Dendritic cell treated with granulocyte-macrophage colony-stimulating factor and Interleukin-4, amounts not matched to agents 40 ng/mL and 50 ng/mL, for 4 days (primary cell): ENCODE measurements at regions not wholly inside any gene's neighbourhood (a gene's known extent, or its start where the extent isn't known, plus 50 kb on each side); places are given as distances from the start of the nearest gene placed in this dataset.
"Not testable (repeated sequence)": the region's sequence is repeated elsewhere in the genome, so short reads cannot be mapped to it uniquely, and the experiment has no call there.

ENCODE experiments used
- H3K27ac Mint-ChIP-seq: one replicate; pipeline ENCODE4 v1.8.0; 2022; ENCODE audit warnings: mild to moderate bottlenecking, mixed read lengths
- H3K27me3 Mint-ChIP-seq: one replicate; pipeline ENCODE4 v1.8.0; 2022; ENCODE audit warnings: mild to moderate bottlenecking, mixed read lengths
- H3K36me3 Mint-ChIP-seq: one replicate; pipeline ENCODE4 v1.8.0; 2022; ENCODE audit warnings: low read depth, mixed read lengths
- H3K4me1 Mint-ChIP-seq: one replicate; pipeline ENCODE4 v1.8.0; 2022; ENCODE audit warnings: low read depth, mixed read lengths
- H3K4me3 Mint-ChIP-seq: one replicate; pipeline ENCODE4 v1.8.0; 2022; ENCODE audit warnings: mild to moderate bottlenecking, moderate library complexity, mixed read lengths
- H3K9me3 Mint-ChIP-seq: one replicate; pipeline ENCODE4 v1.8.0; 2022; ENCODE audit warnings: mixed read lengths
- intact Hi-C: fragments of 100-400 bp; cut with micrococcal nuclease; formaldehyde crosslinking; loops from one replicate; pipeline ENCODE4 v1.15.0; 2022

GRCh38 chr3:101128001-101128400 is 134.8 kb upstream of the ABI3BP start:
- Mint-ChIP-seq H3K36me3 (no peaks in the 10 kb centered on the region), H3K4me3 (no peak overlapping the region), H3K9me3 (peaks cover 20% of the 10 kb centered on the region), H3K27me3 (no peaks in the 10 kb centered on the region), H3K27ac (no peak overlapping the region), H3K4me1 (no peaks in the 10 kb centered on the region)
- intact Hi-C loops = no loop called here

- intact Hi-C loops = no loop called here
- no peak overlapping the region for H3K27ac Mint-ChIP-seq
- no peaks in the 10 kb centered on the region for H3K9me3 Mint-ChIP-seq
- no peaks in the 10 kb centered on the region for H3K4me1 Mint-ChIP-seq
- no peaks in the 10 kb centered on the region for H3K27me3 Mint-ChIP-seq
- no peaks in the 10 kb centered on the region for H3K36me3 Mint-ChIP-seq
- no peak overlapping the region for H3K4me3 Mint-ChIP-seq
These were observed 130.9 kb upstream of the ABI3BP start for GRCh38 chr3:101124125-101124524.

- no peaks in the 10 kb centered on the region for H3K36me3 Mint-ChIP-seq
- intact Hi-C loops = no loop called here
- no peaks in the 10 kb centered on the region for H3K27me3 Mint-ChIP-seq
- H3K9me3 Mint-ChIP-seq = no peaks in the 10 kb centered on the region
- no peaks in the 10 kb centered on the region for H3K4me1 Mint-ChIP-seq
- no peak overlapping the region for H3K4me3 Mint-ChIP-seq
- no peak overlapping the region for H3K27ac Mint-ChIP-seq
These were observed 129.9 kb upstream of the ABI3BP start for GRCh38 chr3:101123081-101123480.

GRCh38 chr3:101122681-101123080 is 129.5 kb upstream of the ABI3BP start:
- Mint-ChIP-seq H3K27ac (no peak overlapping the region), H3K4me3 (no peak overlapping the region), H3K9me3 (no peaks in the 10 kb centered on the region), H3K36me3 (no peaks in the 10 kb centered on the region), H3K4me1 (no peaks in the 10 kb centered on the region), H3K27me3 (no peaks in the 10 kb centered on the region)
- intact Hi-C loops = no loop called here

- intact Hi-C loops = no loop called here
- Mint-ChIP-seq H3K9me3 (no peaks in the 10 kb centered on the region), H3K36me3 (no peaks in the 10 kb centered on the region), H3K27me3 (no peaks in the 10 kb centered on the region), H3K27ac (no peak overlapping the region), H3K4me3 (no peak overlapping the region), H3K4me1 (no peaks in the 10 kb centered on the region)
These were observed 126.8 kb upstream of the ABI3BP start for GRCh38 chr3:101120039-101120438.

GRCh38 chr3:101119535-101119934 is 126.3 kb upstream of the ABI3BP start:
- H3K4me3 Mint-ChIP-seq = no peak overlapping the region
- no peaks in the 10 kb centered on the region for H3K4me1 Mint-ChIP-seq
- intact Hi-C loops = no loop called here
- H3K36me3 Mint-ChIP-seq = no peaks in the 10 kb centered on the region
- no peak overlapping the region for H3K27ac Mint-ChIP-seq
- no peaks in the 10 kb centered on the region for H3K27me3 Mint-ChIP-seq
- no peaks in the 10 kb centered on the region for H3K9me3 Mint-ChIP-seq

- H3K9me3 Mint-ChIP-seq = no peaks in the 10 kb centered on the region
- no peaks in the 10 kb centered on the region for H3K36me3 Mint-ChIP-seq
- no peak overlapping the region for H3K27ac Mint-ChIP-seq
- intact Hi-C loops = no loop called here
- no peaks in the 10 kb centered on the region for H3K4me1 Mint-ChIP-seq
- H3K27me3 Mint-ChIP-seq = no peaks in the 10 kb centered on the region
- no peak overlapping the region for H3K4me3 Mint-ChIP-seq
These were observed 124.8 kb upstream of the ABI3BP start for GRCh38 chr3:101117980-101118379.

- Mint-ChIP-seq H3K36me3 (no peaks in the 10 kb centered on the region), H3K9me3 (no peaks in the 10 kb centered on the region), H3K4me3 (no peak overlapping the region), H3K4me1 (no peaks in the 10 kb centered on the region), H3K27me3 (no peaks in the 10 kb centered on the region), H3K27ac (no peak overlapping the region)
- intact Hi-C loops = no loop called here
These were observed 124.2 kb upstream of the ABI3BP start for GRCh38 chr3:101117465-101117864.

GRCh38 chr3:101110295-101110694 is 117.1 kb upstream of the ABI3BP start:
- intact Hi-C loops, H3K4me1 Mint-ChIP-seq, H3K4me3 Mint-ChIP-seq, H3K27me3 Mint-ChIP-seq, H3K27ac Mint-ChIP-seq, H3K36me3 Mint-ChIP-seq: not testable (repeated sequence)
- H3K9me3 Mint-ChIP-seq = peaks cover 39% of the 10 kb centered on the region

- Mint-ChIP-seq H3K27ac (no peak overlapping the region), H3K9me3 (peaks cover 12% of the 10 kb centered on the region), H3K27me3 (no peaks in the 10 kb centered on the region), H3K4me3 (no peak overlapping the region), H3K36me3 (no peaks in the 10 kb centered on the region), H3K4me1 (no peaks in the 10 kb centered on the region)
- intact Hi-C loops = no loop called here
These were observed 111.1 kb upstream of the ABI3BP start for GRCh38 chr3:101104321-101104720.

- Mint-ChIP-seq H3K27ac (no peak overlapping the region), H3K4me1 (no peaks in the 10 kb centered on the region), H3K27me3 (no peaks in the 10 kb centered on the region), H3K36me3 (no peaks in the 10 kb centered on the region), H3K9me3 (no peaks in the 10 kb centered on the region), H3K4me3 (no peak overlapping the region)
- intact Hi-C loops = no loop called here
These were observed 109.6 kb upstream of the ABI3BP start for GRCh38 chr3:101102678-101103296.

- H3K36me3 Mint-ChIP-seq = no peaks in the 10 kb centered on the region
- intact Hi-C loops = no loop called here
- H3K27ac Mint-ChIP-seq = no peak overlapping the region
- H3K4me1 Mint-ChIP-seq = no peaks in the 10 kb centered on the region
- no peaks in the 10 kb centered on the region for H3K27me3 Mint-ChIP-seq
- no peaks in the 10 kb centered on the region for H3K9me3 Mint-ChIP-seq
- H3K4me3 Mint-ChIP-seq = no peak overlapping the region
These were observed 107.3 kb upstream of the ABI3BP start for GRCh38 chr3:101100361-101101009.

GRCh38 chr3:101099791-101100190 is 106.6 kb upstream of the ABI3BP start:
- Mint-ChIP-seq H3K4me3 (no peak overlapping the region), H3K27ac (no peak overlapping the region), H3K36me3 (no peaks in the 10 kb centered on the region), H3K4me1 (no peaks in the 10 kb centered on the region), H3K9me3 (no peaks in the 10 kb centered on the region), H3K27me3 (no peaks in the 10 kb centered on the region)
- intact Hi-C loops = no loop called here

- H3K27me3 Mint-ChIP-seq = no peaks in the 10 kb centered on the region
- intact Hi-C loops = no loop called here
- no peaks in the 10 kb centered on the region for H3K36me3 Mint-ChIP-seq
- no peaks in the 10 kb centered on the region for H3K4me1 Mint-ChIP-seq
- H3K4me3 Mint-ChIP-seq = no peak overlapping the region
- H3K27ac Mint-ChIP-seq = no peak overlapping the region
- H3K9me3 Mint-ChIP-seq = no peaks in the 10 kb centered on the region
These were observed 103.2 kb upstream of the ABI3BP start for GRCh38 chr3:101096444-101096843.
